Activated naive CD8-positive, alpha-beta T cell treated with anti-CD3 and anti-CD28 coated beads for 36 hours (primary cell): ENCODE measurements at regions not wholly inside any gene's neighbourhood (a gene's known extent, or its start where the extent isn't known, plus 50 kb on each side); places are given as distances from the start of the nearest gene placed in this dataset.

Experiments used
- DNase-seq: peaks from one replicate; pipeline ENCODE4 v3.0.0; 2021
- H3K27ac Mint-ChIP-seq: one replicate; pipeline ENCODE4 v1.8.0; 2022; ENCODE audit warnings: mild to moderate bottlenecking, moderate library complexity, mixed read lengths
- H3K27me3 Mint-ChIP-seq: one replicate; pipeline ENCODE4 v1.8.0; 2022; ENCODE audit warnings: mild to moderate bottlenecking, mixed read lengths
- H3K36me3 Mint-ChIP-seq: one replicate; pipeline ENCODE4 v1.8.0; 2021; ENCODE audit warnings: mild to moderate bottlenecking, mixed read lengths
- H3K4me1 Mint-ChIP-seq: one replicate; pipeline ENCODE4 v1.8.0; 2021; ENCODE audit warnings: mixed read lengths
- H3K4me3 Mint-ChIP-seq: one replicate; pipeline ENCODE4 v1.8.0; 2022; ENCODE audit warnings: mild to moderate bottlenecking, moderate library complexity, mixed read lengths
- H3K9me3 Mint-ChIP-seq: one replicate; pipeline ENCODE4 v1.8.0; 2022; ENCODE audit warnings: mixed read lengths

DNA sequence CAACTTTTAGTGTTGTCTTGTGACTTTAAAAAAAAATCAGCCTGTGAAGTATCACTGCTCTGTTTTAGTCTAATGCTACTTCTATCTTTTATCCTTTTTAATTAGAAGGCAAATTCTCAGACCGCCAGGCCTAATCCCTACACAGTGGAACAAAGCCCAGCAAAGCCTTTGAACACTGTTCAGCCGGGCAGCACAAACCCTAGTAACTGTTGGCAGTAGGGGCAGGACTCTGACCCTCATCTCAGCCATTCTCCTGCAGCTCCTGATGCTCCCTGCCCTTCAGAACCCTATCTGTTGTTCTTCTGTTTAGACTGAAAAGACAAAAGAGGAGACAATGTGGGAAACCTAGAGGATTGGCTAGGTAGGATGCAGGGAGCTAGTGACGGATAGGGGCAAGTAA lies 78.0 kb upstream of the OTX2 start:
- peaks cover 51% of the 10 kb centered on the region for H3K27me3 Mint-ChIP-seq

DNA sequence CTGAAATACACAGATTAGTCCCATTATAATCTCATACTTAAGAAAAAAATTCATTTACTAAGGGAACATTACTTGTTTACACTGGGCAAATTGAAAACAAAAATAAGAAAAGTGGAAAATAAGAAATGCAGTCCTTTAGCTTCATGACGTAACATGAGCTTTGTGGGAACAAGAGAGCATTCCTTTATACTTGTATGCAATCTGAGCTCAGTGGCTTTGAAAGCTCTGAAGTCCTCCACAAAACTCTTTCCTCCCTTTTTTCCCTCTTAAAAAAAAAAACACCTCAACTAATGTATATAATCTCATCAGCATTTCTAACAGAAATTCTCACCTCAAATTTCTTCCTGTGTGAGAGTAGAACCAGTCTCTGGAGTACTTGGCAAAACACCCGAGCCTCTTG lies 76.9 kb upstream of the OTX2 start:
- no peak overlapping the region for H3K27ac Mint-ChIP-seq

More for the DNA sequence above, 78.0 kb upstream of the OTX2 start:
- no peaks in the 10 kb centered on the region for H3K9me3 Mint-ChIP-seq
- no peak overlapping the region for H3K4me3 Mint-ChIP-seq
- no peaks in the 10 kb centered on the region for H3K4me1 Mint-ChIP-seq
- DNase-seq, result no peak
- no peak overlapping the region for H3K27ac Mint-ChIP-seq
- H3K36me3 Mint-ChIP-seq, result no peaks in the 10 kb centered on the region

DNA sequence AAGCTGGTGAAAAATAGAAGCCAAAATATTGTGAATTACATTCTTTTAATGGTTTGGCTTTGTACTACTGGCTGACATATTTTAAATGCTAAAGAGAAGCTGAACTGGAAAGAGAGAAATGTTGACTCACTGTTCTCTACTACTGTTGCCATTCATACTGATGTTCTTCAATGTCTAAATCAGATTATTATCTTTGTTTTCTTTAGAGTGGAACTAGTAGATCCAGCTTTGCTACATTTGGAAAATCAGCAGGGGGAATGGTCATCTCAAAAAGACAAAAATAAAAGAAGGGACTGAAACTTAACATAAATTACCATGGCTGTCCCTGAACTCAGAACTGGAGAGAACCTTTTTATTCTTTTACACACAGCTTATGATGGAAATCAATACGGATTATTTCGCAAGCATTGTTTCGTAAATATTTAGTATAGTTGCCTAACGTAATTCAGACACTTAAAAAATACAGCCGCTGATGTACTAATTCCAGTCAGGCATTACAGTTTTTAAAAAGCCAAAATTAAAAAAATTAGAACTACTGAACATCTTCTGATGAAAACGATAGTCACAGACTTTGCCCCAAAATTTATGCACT lies 76.3 kb upstream of the OTX2 start:
- DNase-seq, result no peak
- Mint-ChIP-seq H3K36me3 (no peaks in the 10 kb centered on the region), H3K9me3 (no peaks in the 10 kb centered on the region), H3K4me3 (no peak overlapping the region), H3K27ac (no peak overlapping the region), H3K27me3 (peaks cover 43% of the 10 kb centered on the region), H3K4me1 (no peaks in the 10 kb centered on the region)

More for the DNA sequence above, 76.9 kb upstream of the OTX2 start:
- no peaks in the 10 kb centered on the region for H3K36me3 Mint-ChIP-seq
- no peaks in the 10 kb centered on the region for H3K9me3 Mint-ChIP-seq
- H3K4me1 Mint-ChIP-seq, result no peaks in the 10 kb centered on the region
- H3K27me3 Mint-ChIP-seq, result peaks cover 48% of the 10 kb centered on the region
- no peak for DNase-seq
- H3K4me3 Mint-ChIP-seq, result no peak overlapping the region

DNA sequence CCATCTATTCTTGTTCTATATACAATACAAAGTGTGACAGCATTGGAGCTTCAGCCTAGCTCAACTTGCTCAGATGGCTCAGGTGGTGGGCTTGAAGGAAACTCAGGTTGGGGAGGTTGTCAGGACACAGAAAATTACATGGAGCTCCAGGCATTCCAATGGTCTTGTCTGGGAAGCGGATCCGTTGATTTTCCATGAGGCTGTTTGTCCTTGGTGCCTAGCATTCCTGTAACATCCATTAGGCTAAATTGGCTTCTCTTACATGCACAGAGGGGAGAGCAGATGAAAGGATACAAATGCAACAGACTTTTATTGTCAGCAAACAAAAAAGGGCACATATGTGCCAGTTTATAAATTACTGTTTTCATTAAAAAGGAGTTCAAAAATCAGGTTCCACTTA lies 75.5 kb upstream of the OTX2 start:
- no peak overlapping the region for H3K4me3 Mint-ChIP-seq
- H3K4me1 Mint-ChIP-seq, result no peaks in the 10 kb centered on the region
- H3K27me3 Mint-ChIP-seq, result peaks cover 43% of the 10 kb centered on the region
- H3K9me3 Mint-ChIP-seq, result no peaks in the 10 kb centered on the region
- H3K36me3 Mint-ChIP-seq, result no peaks in the 10 kb centered on the region
- no peak for DNase-seq
- H3K27ac Mint-ChIP-seq, result no peak overlapping the region

DNA sequence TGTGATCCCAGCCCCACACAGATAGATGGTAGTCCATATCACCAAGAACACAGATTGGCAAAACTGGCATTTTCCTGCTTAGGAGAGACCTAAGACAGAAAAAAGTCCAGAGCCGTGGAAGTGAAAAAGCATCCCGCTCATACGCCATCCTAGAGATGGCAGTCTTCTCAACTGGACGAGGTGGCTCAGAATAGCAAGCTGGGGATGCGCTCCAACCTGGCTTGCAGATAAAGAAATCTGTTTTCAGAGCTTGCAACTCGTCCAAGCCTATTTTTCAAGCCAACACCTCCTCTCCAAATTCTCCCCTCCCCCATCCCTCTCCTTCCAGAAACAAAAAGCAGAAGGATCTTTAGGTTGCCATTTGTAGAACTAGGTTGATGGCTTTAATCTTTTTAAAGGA lies 74.3 kb upstream of the OTX2 start:
- Mint-ChIP-seq H3K4me3 (no peak overlapping the region), H3K27me3 (peaks cover 40% of the 10 kb centered on the region), H3K36me3 (no peaks in the 10 kb centered on the region), H3K4me1 (no peaks in the 10 kb centered on the region), H3K27ac (no peak overlapping the region), H3K9me3 (no peaks in the 10 kb centered on the region)
- no peak for DNase-seq

DNA sequence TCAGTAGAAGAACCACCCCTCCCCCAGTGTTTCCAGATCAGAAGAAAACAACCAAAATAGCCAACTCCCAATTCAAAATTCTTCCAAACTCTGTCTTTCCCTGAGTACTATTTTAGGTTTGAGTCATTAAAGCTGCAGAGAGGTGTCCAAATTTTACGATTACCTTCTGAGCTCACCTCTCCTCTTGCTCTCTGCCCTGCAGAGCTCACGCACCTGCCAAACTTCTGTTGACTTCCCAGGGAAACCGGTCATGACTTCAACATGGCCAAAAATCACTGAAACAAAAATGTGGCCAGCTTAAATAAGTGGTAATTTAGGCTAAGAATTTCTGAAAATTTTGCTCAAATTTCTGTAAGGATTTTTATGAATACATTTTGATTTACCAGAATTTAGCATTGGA lies 70.9 kb upstream of the OTX2 start:
- H3K4me1 Mint-ChIP-seq, result no peaks in the 10 kb centered on the region
- H3K27me3 Mint-ChIP-seq, result peaks cover 26% of the 10 kb centered on the region

DNA sequence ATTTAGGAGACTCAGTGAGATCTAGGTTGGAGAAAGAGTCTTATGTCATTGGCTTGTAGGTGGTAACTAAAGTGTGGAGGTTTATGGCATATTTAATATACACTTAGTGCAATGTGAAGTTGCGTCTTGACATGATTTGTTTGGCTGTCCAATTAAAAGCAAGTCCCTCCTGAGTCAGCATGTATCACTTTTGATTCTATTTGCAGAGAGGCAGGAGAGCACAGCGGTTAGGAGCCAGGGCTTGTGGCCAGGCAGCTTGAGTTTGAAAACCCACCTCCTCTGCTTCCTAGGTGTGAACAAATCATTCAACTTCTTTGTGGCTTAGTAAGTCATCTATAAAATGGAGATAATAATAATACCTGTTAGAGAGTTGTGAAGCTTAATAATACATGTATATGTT lies 68.5 kb upstream of the OTX2 start:
- Mint-ChIP-seq H3K4me3 (no peak overlapping the region), H3K27ac (no peak overlapping the region), H3K36me3 (no peaks in the 10 kb centered on the region), H3K27me3 (peaks cover 21% of the 10 kb centered on the region), H3K9me3 (no peaks in the 10 kb centered on the region), H3K4me1 (no peaks in the 10 kb centered on the region)
- DNase-seq, result no peak

More for the DNA sequence above, 70.9 kb upstream of the OTX2 start:
- Mint-ChIP-seq H3K36me3 (no peaks in the 10 kb centered on the region), H3K4me3 (no peak overlapping the region), H3K27ac (no peak overlapping the region), H3K9me3 (no peaks in the 10 kb centered on the region)
- DNase-seq, result no peak

DNA sequence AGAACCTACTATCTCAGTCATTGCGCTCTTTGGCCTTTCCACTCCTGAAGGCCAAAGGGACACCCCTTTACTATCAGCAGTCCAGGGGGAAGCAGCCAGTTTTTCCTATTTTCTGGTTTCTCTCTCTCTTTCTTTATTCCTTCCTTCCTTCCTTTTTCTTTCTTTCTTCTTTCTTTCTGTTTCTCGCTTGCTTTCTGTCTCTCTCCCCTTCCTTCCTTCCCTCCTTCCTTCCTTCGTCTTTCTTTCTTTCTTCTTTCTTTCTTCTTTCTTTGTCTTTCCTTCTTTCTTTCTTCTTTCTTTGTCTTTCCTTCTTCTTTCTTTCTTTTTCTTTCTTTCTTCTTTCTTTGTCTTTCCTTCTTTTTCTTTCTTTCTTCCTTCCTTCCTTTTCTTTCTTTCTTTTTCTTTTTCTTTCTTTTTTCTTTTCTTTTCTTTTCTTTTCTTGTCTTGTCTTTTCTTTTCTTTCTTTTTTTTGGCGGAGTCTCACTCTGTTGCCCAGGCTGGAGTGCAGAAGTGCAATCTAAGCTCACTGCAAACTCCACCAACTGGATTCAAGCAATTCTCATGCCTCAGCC lies 64.9 kb upstream of the OTX2 start:
- H3K4me1 Mint-ChIP-seq, result no peaks in the 10 kb centered on the region
- no peaks in the 10 kb centered on the region for H3K36me3 Mint-ChIP-seq
- no peak overlapping the region for H3K27ac Mint-ChIP-seq

DNA sequence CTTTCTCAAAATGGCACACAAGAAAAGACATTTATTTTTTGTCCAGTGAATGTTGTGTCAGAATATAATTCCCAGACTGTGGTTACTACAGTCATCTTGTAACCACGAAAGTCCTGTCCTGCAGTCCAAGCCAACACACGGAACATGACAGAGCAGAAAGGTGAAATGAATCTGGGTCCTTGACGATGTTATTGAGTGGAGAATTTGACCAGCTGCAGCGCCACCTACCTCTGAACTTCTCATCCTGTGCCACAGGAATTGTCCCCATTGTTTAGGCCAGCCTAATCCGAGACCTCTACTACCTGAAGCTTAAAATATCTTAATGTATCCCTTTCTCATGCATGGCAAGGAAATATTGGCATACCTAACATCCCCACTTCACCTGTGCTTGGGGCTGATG lies 64.1 kb upstream of the OTX2 start:
- H3K9me3 Mint-ChIP-seq, result no peaks in the 10 kb centered on the region
- H3K4me1 Mint-ChIP-seq, result no peaks in the 10 kb centered on the region
- no peak overlapping the region for H3K27ac Mint-ChIP-seq
- no peak for DNase-seq
- no peaks in the 10 kb centered on the region for H3K36me3 Mint-ChIP-seq
- H3K4me3 Mint-ChIP-seq, result no peak overlapping the region
- H3K27me3 Mint-ChIP-seq, result peaks cover 15% of the 10 kb centered on the region

More for the DNA sequence above, 64.9 kb upstream of the OTX2 start:
- Mint-ChIP-seq H3K9me3 (no peaks in the 10 kb centered on the region), H3K27me3 (peaks cover 15% of the 10 kb centered on the region), H3K4me3 (no peak overlapping the region)
- DNase-seq, result no peak

DNA sequence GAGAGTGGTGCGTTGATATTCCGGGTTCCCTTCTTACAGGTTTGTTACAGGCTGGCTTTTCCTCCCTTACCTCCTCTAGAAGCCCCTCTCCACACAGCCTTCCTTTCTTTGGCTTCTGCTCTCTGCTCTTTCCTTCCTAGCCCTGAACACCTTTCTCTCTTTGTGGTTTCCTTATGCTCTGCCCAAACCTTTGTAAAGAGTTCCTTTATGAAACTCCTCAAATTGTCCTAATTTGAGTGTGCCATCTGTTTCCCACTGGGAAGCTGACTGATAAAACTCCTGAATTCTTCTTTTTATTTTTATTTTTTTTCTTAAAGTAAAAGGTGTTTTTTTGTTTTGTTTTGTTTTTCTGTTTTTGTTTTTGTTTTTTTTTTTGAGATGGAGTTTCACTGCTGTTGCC lies 60.1 kb upstream of the OTX2 start:
- peaks cover 14% of the 10 kb centered on the region for H3K27me3 Mint-ChIP-seq
- no peak overlapping the region for H3K4me3 Mint-ChIP-seq
- no peak for DNase-seq
- no peaks in the 10 kb centered on the region for H3K9me3 Mint-ChIP-seq
- H3K36me3 Mint-ChIP-seq, result no peaks in the 10 kb centered on the region
- H3K4me1 Mint-ChIP-seq, result no peaks in the 10 kb centered on the region
- H3K27ac Mint-ChIP-seq, result no peak overlapping the region

DNA sequence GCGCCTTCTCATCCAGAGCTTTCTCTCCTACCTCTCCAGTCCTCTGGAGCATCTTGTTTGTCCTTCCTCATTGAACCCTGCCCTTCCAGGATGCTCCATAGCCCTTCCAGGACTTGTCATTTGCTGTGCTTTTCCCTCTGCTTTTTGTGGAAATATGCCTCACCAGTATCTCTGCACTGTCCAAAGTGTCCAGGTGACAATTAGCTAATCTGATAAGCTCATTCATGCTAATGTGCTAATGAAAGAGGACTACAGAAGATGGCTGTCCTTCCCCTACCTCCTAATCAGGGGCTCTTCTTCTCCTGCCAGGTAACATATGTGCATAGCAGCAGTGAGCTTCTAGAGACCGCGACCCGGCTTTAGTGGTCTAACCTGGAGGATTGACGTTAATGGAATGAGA lies 58.4 kb upstream of the OTX2 start:
- Mint-ChIP-seq H3K4me3 (no peak overlapping the region), H3K36me3 (no peaks in the 10 kb centered on the region), H3K9me3 (no peaks in the 10 kb centered on the region), H3K27ac (no peak overlapping the region), H3K4me1 (no peaks in the 10 kb centered on the region), H3K27me3 (peaks cover 14% of the 10 kb centered on the region)
- no peak for DNase-seq

DNA sequence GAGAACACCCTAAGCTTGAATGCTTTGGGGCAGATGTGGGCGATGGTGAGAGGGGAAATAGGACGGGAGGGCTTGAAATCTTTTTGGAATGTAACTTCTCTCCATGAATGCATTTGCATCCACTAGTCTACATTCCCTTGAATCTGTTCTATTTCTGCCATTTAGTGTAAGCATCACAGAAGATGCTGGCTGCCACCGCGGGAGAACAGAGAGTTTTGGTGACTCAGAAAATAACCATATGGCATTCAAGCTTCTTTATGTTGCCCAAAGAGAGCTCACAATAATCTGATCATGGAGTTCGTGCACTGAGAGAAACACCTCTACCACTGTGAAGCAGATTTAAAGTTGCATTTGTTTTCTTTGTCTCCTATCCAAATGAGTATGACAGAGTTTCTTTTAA lies 52.6 kb upstream of the OTX2 start:
- H3K4me3 Mint-ChIP-seq, result no peak overlapping the region
- no peak overlapping the region for H3K27ac Mint-ChIP-seq
- no peaks in the 10 kb centered on the region for H3K4me1 Mint-ChIP-seq
- no peaks in the 10 kb centered on the region for H3K36me3 Mint-ChIP-seq
- no peaks in the 10 kb centered on the region for H3K9me3 Mint-ChIP-seq
- peaks cover 14% of the 10 kb centered on the region for H3K27me3 Mint-ChIP-seq
- no peak for DNase-seq

DNA sequence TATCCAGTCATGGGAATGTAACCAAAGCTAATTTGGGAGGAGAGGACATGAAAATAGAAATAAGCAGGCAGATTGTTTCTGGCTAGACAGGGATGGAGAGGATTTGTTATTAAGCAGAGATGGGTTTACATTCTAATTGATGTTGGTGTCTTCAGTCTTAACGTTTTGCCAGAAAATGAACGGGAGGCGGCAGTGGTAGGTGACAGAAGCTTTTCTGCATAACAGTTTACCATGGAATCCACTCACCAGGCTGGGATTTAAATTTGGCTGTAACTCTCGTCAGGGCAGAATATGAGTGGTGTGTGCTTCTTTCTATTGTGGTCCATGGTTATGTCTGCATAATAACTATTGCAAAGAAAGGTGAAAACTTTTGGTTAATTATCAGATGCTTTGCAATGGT lies 50.2 kb upstream of the OTX2 start:
- H3K9me3 Mint-ChIP-seq, result no peaks in the 10 kb centered on the region
- no peak for DNase-seq
- peaks cover 33% of the 10 kb centered on the region for H3K27me3 Mint-ChIP-seq
- H3K4me3 Mint-ChIP-seq, result no peak overlapping the region
- H3K4me1 Mint-ChIP-seq, result no peaks in the 10 kb centered on the region
- H3K36me3 Mint-ChIP-seq, result no peaks in the 10 kb centered on the region
- no peak overlapping the region for H3K27ac Mint-ChIP-seq
